ENCODE measurements at regions not wholly inside any gene's neighbourhood (a gene's known extent, or its start where the extent isn't known, plus 50 kb on each side); places are given as distances from the start of the nearest gene placed in this dataset.

- Histone ChIP-seq H3K4me2 (ENCODE audit: insufficient read depth, low read length) (no peak overlapping the region), H2AFZ (ENCODE audit: low read depth, low read length) (no peak overlapping the region)
- DNase-seq: no peak
Measured at GRCh38 chr4:137703195-137703594, 170.9 kb upstream of the PCDH18 start.

GRCh38 chr4:137702512-137702911 is 170.2 kb upstream of the PCDH18 start:
- Histone ChIP-seq H3K9me3 (ENCODE audit: insufficient read depth, low read length, severe bottlenecking) (peaks cover 3% of the 10 kb centered on the region), H3K36me3 (ENCODE audit: insufficient read depth, low read length) (no peaks in the 10 kb centered on the region), H2AFZ (ENCODE audit: low read depth, low read length) (no peak overlapping the region), H3K4me2 (ENCODE audit: insufficient read depth, low read length) (no peak overlapping the region), H3K79me2 (ENCODE audit: insufficient read depth, low read length) (no peaks in the 10 kb centered on the region), H3K4me1 (ENCODE audit: insufficient read depth, low read length) (no peaks in the 10 kb centered on the region), H4K20me1 (ENCODE audit: insufficient read depth, low read length) (no peaks in the 10 kb centered on the region), H3K27me3 (ENCODE audit: insufficient read depth, low read length, poor library complexity) (no peaks in the 10 kb centered on the region), H3K27ac (ENCODE audit: low read length) (no peak overlapping the region), H3K9ac (ENCODE audit: low read depth, low read length) (no peak overlapping the region), H3K4me3 (ENCODE audit: low read depth in 1 of 2, low read length in 2 of 2) (no peak overlapping the region)
- no peak for DNase-seq
- no peak for TF ChIP-seq CTCF (IDR thresholded peaks at IDR 0.05; ENCODE audit: borderline replicate concordance, extremely low read depth, low read length, poor library complexity, severe bottlenecking)
- TF ChIP-seq EZH2 (IDR thresholded peaks at IDR 0.05; ENCODE audit: borderline replicate concordance, low read depth, low read length, severe bottlenecking): no peak
- ATAC-seq (ENCODE audit: insufficient read depth, low read depth): no peak

More at GRCh38 chr4:137703195-137703594, 170.9 kb upstream of the PCDH18 start:
- Histone ChIP-seq H3K9ac (ENCODE audit: low read depth, low read length) (no peak overlapping the region), H3K79me2 (ENCODE audit: insufficient read depth, low read length) (no peaks in the 10 kb centered on the region), H4K20me1 (ENCODE audit: insufficient read depth, low read length) (no peaks in the 10 kb centered on the region), H3K27me3 (ENCODE audit: insufficient read depth, low read length, poor library complexity) (no peaks in the 10 kb centered on the region), H3K4me1 (ENCODE audit: insufficient read depth, low read length) (no peaks in the 10 kb centered on the region), H3K27ac (ENCODE audit: low read length) (no peak overlapping the region), H3K36me3 (ENCODE audit: insufficient read depth, low read length) (no peaks in the 10 kb centered on the region), H3K4me3 (ENCODE audit: low read depth in 1 of 2, low read length in 2 of 2) (no peak overlapping the region), H3K9me3 (ENCODE audit: insufficient read depth, low read length, severe bottlenecking) (peaks cover 3% of the 10 kb centered on the region)
- TF ChIP-seq EZH2 (IDR thresholded peaks at IDR 0.05; ENCODE audit: borderline replicate concordance, low read depth, low read length, severe bottlenecking) (no peak), CTCF (IDR thresholded peaks at IDR 0.05; ENCODE audit: borderline replicate concordance, extremely low read depth, low read length, poor library complexity, severe bottlenecking) (no peak)
- no peak for ATAC-seq (ENCODE audit: insufficient read depth, low read depth)

GRCh38 chr4:137701401-137701800 is 169.1 kb upstream of the PCDH18 start:
- TF ChIP-seq EZH2 (IDR thresholded peaks at IDR 0.05; ENCODE audit: borderline replicate concordance, low read depth, low read length, severe bottlenecking): no peak
- no peak for TF ChIP-seq CTCF (IDR thresholded peaks at IDR 0.05; ENCODE audit: borderline replicate concordance, extremely low read depth, low read length, poor library complexity, severe bottlenecking)
- no peak overlapping the region for H2AFZ ChIP-seq (ENCODE audit: low read depth, low read length)
- no peak overlapping the region for H3K9ac ChIP-seq (ENCODE audit: low read depth, low read length)
- no peak overlapping the region for H3K4me2 ChIP-seq (ENCODE audit: insufficient read depth, low read length)
- H4K20me1 ChIP-seq (ENCODE audit: insufficient read depth, low read length): no peaks in the 10 kb centered on the region
- H3K27me3 ChIP-seq (ENCODE audit: insufficient read depth, low read length, poor library complexity): no peaks in the 10 kb centered on the region
- ATAC-seq (ENCODE audit: insufficient read depth, low read depth): no peak
- no peak overlapping the region for H3K27ac ChIP-seq (ENCODE audit: low read length)
- no peaks in the 10 kb centered on the region for H3K79me2 ChIP-seq (ENCODE audit: insufficient read depth, low read length)
- DNase-seq: no peak
- H3K4me3 ChIP-seq (ENCODE audit: low read depth in 1 of 2, low read length in 2 of 2): no peak overlapping the region
- H3K9me3 ChIP-seq (ENCODE audit: insufficient read depth, low read length, severe bottlenecking): peaks cover 3% of the 10 kb centered on the region
- no peaks in the 10 kb centered on the region for H3K36me3 ChIP-seq (ENCODE audit: insufficient read depth, low read length)
- H3K4me1 ChIP-seq (ENCODE audit: insufficient read depth, low read length): no peaks in the 10 kb centered on the region

- Histone ChIP-seq H3K9ac (ENCODE audit: low read depth, low read length) (no peak overlapping the region), H3K36me3 (ENCODE audit: insufficient read depth, low read length) (no peaks in the 10 kb centered on the region), H3K79me2 (ENCODE audit: insufficient read depth, low read length) (no peaks in the 10 kb centered on the region), H3K4me3 (ENCODE audit: low read depth in 1 of 2, low read length in 2 of 2) (no peak overlapping the region), H3K4me2 (ENCODE audit: insufficient read depth, low read length) (no peak overlapping the region), H3K4me1 (ENCODE audit: insufficient read depth, low read length) (no peaks in the 10 kb centered on the region), H2AFZ (ENCODE audit: low read depth, low read length) (no peak overlapping the region), H3K27me3 (ENCODE audit: insufficient read depth, low read length, poor library complexity) (no peaks in the 10 kb centered on the region), H3K9me3 (ENCODE audit: insufficient read depth, low read length, severe bottlenecking) (peaks cover 3% of the 10 kb centered on the region), H3K27ac (ENCODE audit: low read length) (no peak overlapping the region), H4K20me1 (ENCODE audit: insufficient read depth, low read length) (no peaks in the 10 kb centered on the region)
- ATAC-seq (ENCODE audit: insufficient read depth, low read depth) (no peak), DNase-seq (no peak)
- TF ChIP-seq CTCF (IDR thresholded peaks at IDR 0.05; ENCODE audit: borderline replicate concordance, extremely low read depth, low read length, poor library complexity, severe bottlenecking) (no peak), EZH2 (IDR thresholded peaks at IDR 0.05; ENCODE audit: borderline replicate concordance, low read depth, low read length, severe bottlenecking) (no peak)
Measured at GRCh38 chr4:137700751-137701150, 168.5 kb upstream of the PCDH18 start.
